ENCODE measurements at regions not wholly inside any gene's neighbourhood (a gene's known extent, or its start where the extent isn't known, plus 50 kb on each side); places are given as distances from the start of the nearest gene placed in this dataset.
"Not testable (repeated sequence)": the region's sequence is repeated elsewhere in the genome, so short reads cannot be mapped to it uniquely, and the experiment has no call there.

DNA sequence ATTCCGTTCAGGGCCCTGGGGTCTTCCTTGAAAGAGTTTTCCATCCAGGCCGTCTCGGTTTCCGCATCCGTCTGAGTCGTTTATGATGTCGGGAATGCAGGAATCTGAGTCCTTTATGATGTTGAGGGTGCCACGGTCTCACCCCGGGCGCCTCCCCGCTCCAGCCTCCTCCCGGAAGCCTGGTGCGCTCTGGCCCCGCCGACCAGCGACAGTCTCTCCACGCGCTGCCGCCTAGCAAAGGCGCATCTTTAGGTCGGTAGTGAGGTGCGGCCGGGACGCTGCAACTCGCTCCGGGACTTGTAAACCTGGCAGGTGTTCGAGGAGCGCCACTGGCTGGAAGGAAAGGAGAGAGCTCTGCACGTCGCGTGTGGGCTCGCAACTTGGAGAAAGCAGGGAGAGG is 132.6 kb downstream of the FAM72C start:
- DNase-seq = not testable (repeated sequence)

DNA sequence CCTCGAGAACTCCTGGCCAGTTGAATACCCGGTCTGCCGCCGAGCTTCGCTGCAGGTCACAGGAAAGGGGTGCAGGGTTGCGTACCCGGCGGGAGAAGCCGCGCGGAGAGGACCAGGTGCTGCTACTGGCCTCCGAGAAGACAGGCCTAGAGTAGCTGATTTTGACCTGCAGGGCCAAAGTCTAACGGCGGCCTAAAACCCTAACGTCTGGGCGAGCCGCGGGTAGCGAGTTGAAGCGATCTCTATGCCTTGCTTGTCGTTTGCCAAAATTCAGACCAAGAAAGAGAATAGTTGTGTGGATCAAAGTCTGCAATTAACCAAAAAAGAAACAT is 133.2 kb downstream of the FAM72C start:
- DNase-seq = not testable (repeated sequence)

DNA sequence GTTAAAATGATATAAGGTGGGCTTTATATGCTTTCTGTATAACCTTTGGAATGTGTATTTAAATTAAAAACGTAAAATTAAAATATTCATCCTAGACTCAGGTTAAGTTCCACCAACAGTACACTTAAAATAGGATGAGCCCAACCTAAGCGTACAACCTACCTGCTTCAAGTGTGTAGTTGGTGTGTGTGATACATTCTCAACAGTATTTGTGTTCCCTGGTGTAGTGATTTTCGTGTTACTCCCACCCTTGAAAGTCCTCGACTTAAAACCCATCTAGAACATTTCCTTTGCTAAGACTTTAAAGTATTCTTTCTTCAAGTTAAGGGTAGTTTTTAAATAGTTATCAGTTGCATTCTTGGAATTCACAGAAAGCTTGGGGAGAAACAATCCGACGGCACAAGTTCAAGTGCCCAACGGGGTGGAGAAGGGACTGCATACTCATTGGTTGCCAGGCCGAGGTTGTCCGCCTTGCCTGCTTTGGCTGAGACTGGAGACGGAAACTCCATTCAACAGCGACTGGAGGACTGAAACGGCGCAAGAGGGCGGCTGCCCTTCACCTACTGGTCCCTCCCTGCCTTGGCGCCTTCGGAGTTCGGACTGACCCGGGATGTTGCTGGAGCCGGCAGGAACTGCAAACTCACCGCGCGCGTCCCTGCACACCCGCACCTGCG is 133.7 kb downstream of the FAM72C start:
- DNase-seq = not testable (repeated sequence)

DNA sequence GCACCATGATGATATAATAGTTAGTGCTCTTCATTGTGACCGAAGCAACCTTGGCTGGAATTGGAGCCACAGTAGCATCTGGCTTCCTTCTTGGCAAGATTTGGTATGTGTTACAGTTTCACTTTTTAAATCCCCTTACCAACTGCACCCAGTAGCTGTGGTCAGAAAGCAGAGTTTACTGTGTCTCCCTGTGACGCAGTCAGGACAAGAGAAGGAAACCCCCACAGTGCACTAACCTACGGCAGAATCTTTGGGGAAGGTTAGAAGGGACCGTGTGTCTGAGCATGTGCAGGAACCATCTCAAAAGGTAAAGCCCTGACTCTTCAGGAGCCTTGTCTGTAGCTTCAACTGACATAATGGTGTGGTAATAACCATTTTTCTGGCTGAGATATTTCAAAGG is 138.4 kb downstream of the FAM72C start:
- not testable (repeated sequence) for DNase-seq

DNA sequence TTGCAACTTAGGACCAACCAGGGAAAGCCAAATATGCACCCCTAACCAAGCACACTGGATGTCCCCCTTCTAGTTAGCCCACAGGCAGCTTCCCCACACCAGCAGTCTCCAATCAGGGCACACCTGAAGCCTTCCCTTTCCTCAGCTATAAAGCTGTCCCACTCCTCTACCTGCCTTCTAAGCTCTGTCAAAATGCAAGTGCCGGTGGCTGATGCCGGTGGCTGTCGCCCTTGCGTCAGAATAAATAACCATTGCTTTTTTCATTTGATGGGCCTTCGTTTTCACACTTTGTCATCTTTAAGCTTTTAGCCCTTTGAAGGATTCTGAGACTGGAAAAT is 139.4 kb downstream of the FAM72C start:
- DNase-seq = not testable (repeated sequence)

DNA sequence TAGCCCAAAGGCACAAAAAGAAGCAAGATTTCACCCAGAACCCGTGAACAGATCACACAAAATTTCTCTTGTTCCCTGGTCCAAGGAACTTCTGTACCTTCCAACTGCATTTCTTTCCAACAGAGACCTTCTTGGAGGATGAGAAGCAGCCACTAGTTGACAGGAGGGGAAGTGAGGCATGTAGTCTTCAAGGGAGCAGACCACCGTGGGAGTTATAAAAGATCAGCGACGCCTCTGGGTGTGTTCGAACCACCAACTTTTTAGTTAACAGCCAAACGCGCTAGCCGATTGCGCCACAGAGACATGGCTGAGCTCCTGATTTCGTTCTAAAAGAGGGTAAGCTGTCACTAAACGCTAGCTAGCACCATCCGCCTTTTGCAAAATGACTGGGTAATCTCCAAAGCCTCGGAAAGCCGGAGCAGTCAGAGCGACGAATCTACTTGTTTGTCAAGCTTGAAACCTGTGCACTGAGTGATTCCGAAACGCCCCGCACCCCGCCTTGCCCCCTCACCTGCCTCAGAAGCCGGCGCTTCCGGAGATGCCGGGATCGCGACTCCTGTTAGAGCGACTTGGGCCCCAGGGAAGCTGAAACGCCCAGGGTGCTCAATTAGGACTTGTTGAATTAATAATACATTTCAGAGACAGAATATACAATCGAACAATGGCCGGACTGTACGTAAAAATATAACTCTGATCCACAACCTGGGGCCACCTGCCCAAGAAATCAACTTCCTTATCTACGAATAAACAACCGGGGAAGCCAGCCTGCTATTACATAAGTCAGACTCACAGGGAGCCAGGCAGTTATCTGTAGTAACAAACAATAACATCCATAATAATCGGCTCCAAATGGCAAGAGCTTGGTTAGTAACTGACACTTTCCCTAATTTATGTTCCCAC is 140.1 kb downstream of the FAM72C start:
- not testable (repeated sequence) for DNase-seq

DNA sequence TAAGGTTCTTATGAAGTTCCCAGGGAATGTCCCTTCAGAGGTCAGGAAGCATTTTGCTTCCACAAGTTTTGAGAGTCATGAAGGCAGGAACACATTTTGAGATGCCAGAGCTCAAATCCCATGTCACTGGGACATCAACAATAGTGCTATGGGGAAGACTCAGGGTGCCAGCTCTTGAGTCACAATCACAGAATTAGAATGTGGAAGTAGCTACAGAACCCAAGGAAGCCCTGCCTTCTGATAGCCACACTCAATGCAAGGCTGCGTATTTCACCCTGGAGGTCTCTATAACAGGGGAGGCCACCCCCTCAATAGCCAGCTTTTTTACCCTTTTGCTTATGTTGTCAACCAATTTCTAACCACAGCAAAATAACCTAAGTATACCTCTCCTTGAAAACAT is 145.6 kb downstream of the FAM72C start:
- DNase-seq = not testable (repeated sequence)

DNA sequence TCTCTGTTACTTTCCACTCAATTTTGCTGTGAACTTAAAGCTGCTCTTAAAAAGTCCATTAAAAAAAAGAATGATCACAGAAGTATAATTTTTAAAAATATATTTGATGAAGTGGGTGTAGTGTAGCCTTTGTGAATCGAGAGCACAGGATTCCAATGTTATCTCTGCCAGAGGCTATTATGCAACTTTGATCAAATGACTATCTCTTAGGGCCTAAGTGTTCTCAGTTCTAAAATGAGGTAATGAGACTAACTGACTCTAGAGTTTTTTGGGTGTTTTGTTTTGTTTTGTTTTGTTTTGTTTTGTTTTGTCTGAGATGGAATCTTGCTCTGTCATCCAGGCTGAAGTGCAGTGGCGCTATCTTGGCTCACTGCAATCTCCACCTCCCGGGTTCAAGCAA is 147.5 kb downstream of the FAM72C start:
- DNase-seq = not testable (repeated sequence)

DNA sequence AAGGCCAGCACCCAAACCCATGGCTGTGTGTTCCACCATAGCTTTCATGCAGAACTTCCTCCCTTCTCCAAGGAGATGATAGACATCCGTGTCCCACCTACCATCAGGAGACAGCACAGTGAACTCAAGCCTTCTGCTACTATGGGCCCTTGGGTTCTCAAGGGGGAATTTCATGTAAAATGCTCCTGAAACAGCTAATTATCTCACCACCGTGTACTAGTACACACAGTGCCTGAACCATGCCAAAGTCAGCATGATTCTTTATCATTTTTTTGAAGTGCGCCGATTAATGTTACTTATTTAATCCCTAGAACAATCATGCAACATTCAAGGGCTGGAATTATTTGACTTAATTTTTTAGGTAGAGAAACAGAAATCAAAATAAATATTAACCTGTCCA is 151.7 kb downstream of the FAM72C start:
- not testable (repeated sequence) for DNase-seq

DNA sequence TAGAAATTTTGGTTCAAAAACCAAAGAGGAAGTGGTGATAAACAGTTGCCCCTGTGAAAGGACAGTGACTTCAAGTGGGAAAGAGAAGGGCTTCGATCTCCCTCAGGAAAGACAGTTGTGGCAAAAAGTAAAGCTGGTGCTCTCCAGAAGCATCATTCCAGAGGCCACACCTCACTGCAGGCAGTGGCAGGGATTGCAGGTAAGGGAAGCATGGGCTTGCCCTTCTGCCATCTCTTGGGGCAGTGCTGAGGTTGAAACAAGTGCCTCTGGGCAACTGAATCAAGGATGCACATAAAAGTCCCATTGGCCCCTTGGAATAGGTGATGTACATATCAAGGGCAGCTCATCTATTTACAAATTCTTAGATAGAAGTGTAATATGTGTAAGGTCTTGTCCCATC is 155.4 kb downstream of the FAM72C start:
- not testable (repeated sequence) for DNase-seq

DNA sequence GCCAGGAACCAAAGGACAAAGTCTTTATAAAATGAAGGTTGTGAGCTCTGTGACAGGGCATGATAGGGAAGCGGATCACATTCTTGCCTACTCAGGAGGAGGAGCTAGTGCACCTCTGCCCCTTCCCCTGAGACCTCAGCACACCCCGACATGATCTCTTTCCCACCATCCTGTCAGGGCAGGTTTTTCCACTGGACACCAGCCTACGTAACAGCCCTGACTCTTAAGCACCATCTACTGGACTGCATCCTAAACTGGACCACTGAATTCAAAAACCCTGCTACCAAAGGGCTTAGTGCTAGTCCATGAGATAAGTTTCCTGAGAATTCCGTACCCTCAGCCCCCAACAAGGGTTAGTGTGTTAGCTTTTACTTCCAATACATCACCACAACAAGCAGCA is 166.4 kb downstream of the FAM72C start:
- DNase-seq = not testable (repeated sequence)

DNA sequence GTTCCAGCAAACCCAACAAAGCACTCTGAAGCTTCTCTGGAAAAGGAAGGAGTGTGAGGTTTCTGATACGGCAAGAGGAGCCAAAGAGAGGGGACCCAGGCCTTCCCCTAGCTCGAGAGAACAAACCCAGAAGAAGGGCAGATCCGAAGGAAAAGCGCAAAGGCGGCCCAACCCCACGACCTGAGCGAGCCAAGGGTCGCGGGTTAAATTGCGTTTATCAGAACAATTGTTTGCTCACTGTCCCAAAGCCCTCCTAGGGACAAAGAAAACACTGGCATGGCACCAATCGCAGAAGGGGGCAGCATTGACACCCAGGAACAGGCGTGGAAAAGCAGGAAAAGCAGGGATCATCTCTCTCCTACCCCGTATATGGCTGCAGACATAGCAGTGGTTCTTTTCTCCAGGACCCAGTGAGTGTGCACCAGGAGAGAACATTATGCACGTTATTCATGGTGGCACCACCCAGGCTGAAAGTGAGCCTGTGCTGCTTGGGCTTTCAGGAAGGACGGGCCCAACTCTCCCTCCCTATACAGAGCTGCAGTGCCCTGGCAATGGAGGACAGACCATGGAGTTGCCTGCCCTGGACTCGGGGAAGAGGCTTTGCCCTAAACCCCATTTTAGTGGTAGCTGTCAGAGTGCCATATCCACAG is 167.0 kb downstream of the FAM72C start:
- DNase-seq = not testable (repeated sequence)

DNA sequence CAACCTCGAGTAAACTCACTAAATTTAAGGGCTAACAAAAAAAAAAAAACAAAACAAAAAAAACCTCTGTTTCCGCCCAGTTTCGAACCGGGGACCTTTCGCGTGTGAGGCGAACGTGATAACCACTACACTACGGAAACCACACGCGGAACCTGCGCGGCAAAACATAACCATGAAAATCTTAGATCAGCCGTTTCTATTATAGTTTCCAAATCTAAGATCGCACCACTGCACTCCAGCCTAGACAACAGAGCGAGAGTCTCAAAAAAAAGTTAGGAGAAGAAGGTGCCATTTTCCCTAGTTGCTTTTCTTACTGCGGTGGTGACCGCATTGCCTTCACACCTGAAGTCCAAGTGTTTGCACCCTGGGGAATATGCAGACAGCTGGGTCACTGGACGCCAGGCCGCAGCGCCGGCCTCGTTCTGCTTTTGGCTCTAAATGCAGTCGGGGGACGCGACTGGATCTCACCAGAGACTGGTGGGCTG is 167.8 kb downstream of the FAM72C start:
- DNase-seq = not testable (repeated sequence)

DNA sequence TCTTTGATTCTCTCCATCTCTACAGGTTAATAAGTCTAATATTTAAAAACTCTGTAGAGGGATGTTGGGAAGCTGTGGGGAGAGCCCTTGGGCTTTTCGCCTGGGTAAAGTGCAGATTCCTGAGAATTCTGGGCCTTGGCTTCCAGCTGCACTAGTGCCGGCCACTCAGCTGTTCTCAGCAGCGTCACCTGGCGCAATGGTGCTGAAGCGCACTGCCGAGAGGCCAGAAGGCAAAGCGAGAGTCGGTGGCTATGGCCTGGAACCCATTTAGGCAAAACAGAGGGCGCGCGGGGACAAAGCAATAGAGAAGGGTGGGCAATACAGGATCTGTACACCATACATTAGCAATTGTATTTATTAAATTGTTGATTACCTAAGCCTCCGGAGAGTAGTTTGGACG is 168.7 kb downstream of the FAM72C start:
- not testable (repeated sequence) for DNase-seq

DNA sequence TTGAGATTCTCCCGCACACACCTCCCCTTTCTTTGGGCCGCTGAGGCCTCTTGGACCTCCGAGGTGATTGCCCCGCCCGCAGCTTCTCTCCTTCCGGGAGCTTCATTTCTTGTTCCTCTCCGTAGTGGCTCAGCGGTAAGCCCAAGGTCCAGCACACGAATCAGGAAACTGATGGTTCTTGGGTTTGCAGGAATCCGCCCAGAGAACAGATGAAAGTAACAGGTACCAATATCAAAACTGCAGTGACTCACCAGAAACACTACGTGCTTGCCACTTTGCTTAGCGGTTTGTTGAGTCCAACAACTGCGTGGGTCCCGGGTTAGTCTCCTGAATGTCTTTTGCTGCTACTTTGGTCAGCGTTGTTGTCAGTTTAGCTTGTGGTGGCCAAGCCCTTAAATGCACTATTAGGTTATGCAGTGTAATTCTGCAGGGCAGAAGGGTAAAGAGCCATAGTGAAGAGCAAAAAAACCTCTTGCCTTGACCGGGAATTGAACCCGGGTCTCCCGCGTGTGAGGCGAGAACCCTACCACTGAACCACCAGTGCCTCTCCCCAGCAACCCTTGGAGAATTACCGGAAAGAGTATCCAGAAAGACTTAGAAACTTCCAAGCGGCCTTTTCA is 172.1 kb downstream of the FAM72C start:
- DNase-seq = not testable (repeated sequence)

DNA sequence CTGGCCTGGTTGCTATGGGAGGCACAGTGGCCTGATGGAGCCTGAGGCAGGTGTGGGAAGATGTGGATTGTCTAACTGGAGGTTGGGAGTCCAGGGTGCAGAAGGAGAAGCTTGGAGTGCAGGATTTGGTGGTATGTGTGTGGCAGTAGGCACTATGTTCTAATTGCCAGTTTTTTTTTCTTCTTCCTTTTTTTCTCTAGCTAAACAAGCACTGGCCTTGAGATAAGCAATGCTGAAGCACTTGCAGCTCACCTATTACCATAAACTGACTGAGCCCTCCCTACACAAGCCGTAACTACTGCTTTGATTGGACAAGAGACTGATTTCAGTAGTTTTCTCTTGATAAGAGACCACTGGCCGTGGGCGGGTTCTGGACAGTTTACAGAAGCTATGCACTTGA is 175.4 kb downstream of the FAM72C start:
- DNase-seq = not testable (repeated sequence)

DNA sequence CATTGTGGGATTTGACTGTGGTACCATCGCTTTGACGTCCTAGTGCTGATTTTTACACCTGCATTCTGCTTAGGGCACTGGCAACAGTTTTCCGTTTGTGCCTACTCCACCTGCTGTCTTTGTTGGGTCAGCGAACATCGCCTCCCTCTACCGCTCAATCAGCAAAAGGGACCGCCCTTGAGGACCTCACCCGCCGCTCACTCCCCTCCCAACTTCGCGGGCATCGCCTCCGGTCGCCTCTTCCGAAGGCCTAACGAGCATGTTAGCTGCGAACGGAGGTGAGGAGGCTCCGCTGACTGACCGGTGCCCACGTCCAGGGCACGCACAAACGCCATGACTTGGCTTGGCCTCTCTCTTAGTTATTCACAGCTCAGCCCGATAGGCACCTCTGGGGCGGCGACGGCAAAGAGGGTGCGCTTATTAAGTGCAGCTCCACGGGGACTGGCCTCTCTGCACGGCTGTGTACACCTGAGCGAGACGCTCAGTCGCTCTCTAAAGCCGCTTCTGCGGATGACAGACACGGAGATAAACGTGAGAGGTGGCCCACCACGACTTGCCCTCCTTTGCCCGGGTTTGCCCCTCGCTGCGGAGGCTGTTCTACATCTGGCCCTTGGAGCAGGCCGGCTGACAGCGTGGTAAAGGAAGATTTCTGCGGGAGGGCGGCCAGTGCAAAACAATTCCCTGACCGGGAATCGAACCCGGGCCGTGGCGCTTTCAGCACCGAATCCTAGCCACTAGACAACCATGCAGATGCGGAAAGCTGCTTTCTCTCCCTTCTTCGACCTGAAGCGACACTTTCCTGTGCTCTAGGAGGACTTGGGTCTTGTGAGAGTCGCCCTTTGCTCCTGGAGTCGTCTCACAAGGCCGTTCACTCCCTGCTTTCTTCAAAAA is 179.5 kb downstream of the FAM72C start:
- not testable (repeated sequence) for DNase-seq

DNA sequence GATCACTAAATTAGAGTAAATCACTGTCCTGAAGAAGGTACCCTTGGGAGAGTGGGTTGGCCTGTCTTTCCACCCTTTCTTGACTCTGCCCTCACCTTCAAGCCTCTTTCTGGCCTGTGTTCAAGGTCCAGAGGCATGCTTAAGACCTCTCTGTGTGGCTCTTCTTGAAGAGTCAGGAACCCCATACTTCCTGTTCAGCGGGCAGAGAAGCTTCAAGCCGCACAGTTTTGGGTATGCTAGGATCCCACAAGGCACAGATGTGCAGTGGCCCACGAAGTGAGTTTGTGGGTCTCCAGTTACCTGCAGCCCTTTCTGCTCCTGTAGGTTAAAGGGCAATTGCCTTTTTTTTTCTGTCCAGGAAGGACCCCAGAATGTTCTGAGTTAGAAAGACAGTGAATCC is 185.4 kb downstream of the FAM72C start:
- not testable (repeated sequence) for DNase-seq

DNA sequence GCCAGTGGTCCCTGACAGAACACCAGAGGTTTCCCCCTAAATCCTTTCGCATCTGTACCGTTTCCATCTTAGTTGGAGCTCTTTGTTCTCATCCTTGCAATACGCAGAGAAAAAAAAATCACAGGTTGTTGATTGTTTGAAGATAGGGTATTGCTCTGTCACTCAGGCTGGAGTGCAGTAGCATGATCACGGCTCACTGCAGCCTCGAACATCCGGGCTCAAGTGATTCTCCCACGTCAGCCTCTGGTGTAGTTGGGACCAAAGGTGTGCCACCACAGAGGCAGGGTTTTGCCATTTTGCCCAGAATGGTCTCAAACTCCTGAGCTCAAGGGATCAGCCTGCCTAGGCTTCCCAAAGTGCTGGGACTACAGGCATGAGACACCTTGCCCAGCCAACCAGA is 185.9 kb downstream of the FAM72C start:
- DNase-seq = not testable (repeated sequence)

DNA sequence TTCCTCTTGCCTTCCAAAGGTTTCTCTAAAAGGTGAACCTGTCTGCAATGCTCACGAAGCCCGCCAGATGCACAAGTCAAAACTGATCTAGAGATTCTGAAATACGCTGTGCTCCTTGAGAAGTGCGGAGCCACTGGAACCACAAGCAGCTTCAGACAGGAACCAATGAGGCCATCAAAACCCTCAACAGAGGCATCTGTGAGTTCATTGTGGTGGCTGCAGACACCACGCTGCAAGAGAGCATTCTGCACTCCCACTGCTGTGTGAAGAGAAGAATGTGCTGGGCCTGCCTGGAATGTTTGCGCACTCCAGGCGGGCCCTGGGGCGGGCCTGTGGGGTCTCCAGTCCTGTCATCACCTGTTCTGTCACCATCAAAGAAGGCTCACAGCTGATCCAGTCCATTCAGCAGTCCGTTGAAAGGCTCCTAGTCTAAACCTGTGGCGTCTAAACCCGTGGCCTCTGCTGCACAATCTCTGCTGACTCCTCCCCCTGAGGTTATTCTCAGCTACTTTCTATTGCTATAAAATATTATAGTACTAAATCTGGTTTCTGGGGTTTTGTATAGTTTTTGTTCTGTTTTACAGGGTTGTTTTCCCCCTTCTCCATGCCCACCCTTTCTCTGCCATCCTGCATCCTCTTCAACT is 187.4 kb downstream of the FAM72C start:
- not testable (repeated sequence) for DNase-seq

DNA sequence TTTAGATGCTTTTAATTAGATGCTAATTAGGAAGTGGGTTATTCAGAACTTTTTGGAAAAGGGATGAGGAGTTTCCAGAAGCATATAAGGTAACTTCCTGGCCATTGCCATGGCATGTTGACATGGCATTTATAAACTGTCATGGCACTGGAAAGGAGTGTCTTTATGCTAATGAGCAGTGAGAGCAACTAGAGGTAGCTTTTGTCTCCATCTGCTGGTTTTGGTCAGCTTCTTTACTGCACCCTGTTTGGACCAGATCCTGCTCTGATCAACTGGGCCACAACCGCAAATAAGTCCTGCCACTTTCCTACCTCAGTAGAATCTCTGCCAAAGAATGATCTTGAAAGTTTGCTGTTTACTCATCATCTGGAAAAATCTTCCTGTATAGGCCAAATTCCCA is 193.6 kb downstream of the FAM72C start:
- not testable (repeated sequence) for DNase-seq

DNA sequence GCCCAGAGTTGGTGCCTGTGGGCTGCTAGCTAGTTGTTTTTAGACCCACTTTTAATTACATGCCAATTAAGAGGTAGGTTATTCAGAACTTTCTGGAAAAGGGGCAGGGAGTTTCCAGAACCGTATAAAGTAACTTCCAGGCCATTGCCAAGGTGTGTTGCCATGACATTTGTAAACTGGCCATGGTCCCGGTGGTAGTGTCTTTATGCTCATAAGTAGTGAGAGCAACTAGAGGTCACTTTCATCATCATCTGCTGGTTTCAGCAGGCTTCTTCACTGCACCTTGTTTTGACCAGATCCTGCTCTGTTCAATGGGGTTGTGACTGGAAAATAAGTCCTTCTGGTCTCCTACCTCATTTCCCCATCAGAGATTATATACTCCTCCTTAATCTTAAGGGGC is 207.0 kb downstream of the FAM72C start:
- DNase-seq = not testable (repeated sequence)

Measured in activated CD4-positive, alpha-beta T cell treated with anti-CD3 and anti-CD28 coated beads, Interleukin-2, amount 50 U/mL, for 4 hours (primary cell).